ENCODE measurements at regions not wholly inside any gene's neighbourhood (a gene's known extent, or its start where the extent isn't known, plus 50 kb on each side); places are given as distances from the start of the nearest gene placed in this dataset.

- DNase-seq: no peak
These were observed 160.3 kb downstream of the PTEN start for GRCh38 chr10:88023676-88024075.

- no peak for DNase-seq
These were observed 162.6 kb downstream of the PTEN start for GRCh38 chr10:88026031-88026430.

GRCh38 chr10:88027570-88027969 is 164.1 kb downstream of the PTEN start:
- no peak for DNase-seq

GRCh38 chr10:88028072-88028471 is 164.6 kb downstream of the PTEN start:
- no peak for DNase-seq

- no peak for DNase-seq
These were observed 165.2 kb downstream of the PTEN start for GRCh38 chr10:88028654-88029053.

- DNase-seq: peak; percentile 78
These were observed 169.1 kb downstream of the PTEN start for GRCh38 chr10:88032566-88032965.

GRCh38 chr10:88033385-88033784 is 170.0 kb downstream of the PTEN start:
- DNase-seq: no peak

- DNase-seq: no peak
These were observed 170.4 kb downstream of the PTEN start for GRCh38 chr10:88033793-88034192.

GRCh38 chr10:88036126-88036525 is 172.7 kb downstream of the PTEN start:
- DNase-seq: no peak

GRCh38 chr10:88037623-88038022 is 174.2 kb downstream of the PTEN start:
- DNase-seq: no peak

GRCh38 chr10:88038268-88038667 is 174.8 kb downstream of the PTEN start:
- peak; percentile 83 for DNase-seq

GRCh38 chr10:88039496-88040200 is 176.2 kb downstream of the PTEN start:
- DNase-seq: peak; percentile 64

- peak; percentile 36 for DNase-seq
These were observed 178.1 kb downstream of the PTEN start for GRCh38 chr10:88041243-88042159.

GRCh38 chr10:88042160-88043100 is 179.0 kb downstream of the PTEN start:
- peak; percentile 11 for DNase-seq

GRCh38 chr10:88045096-88045495 is 181.7 kb downstream of the PTEN start:
- no peak for DNase-seq

GRCh38 chr10:88045656-88046415 is 182.4 kb downstream of the PTEN start:
- DNase-seq: no peak

GRCh38 chr10:88047579-88047978 is 184.2 kb downstream of the PTEN start:
- no peak for DNase-seq

GRCh38 chr10:88048312-88048711 is 184.9 kb downstream of the PTEN start:
- DNase-seq: no peak

- no peak for DNase-seq
These were observed 185.8 kb downstream of the PTEN start for GRCh38 chr10:88049204-88049603.

GRCh38 chr10:88057720-88058119 is 194.3 kb downstream of the PTEN start:
- DNase-seq: no peak

- no peak for DNase-seq
These were observed 195.3 kb downstream of the PTEN start for GRCh38 chr10:88058750-88059149.

GRCh38 chr10:88059190-88059589 is 195.8 kb downstream of the PTEN start:
- DNase-seq: no peak

All from HCEC 1CT (cell line).